ENCODE measurements at regions not wholly inside any gene's neighbourhood (a gene's known extent, or its start where the extent isn't known, plus 50 kb on each side); places are given as distances from the start of the nearest gene placed in this dataset.

DNA sequence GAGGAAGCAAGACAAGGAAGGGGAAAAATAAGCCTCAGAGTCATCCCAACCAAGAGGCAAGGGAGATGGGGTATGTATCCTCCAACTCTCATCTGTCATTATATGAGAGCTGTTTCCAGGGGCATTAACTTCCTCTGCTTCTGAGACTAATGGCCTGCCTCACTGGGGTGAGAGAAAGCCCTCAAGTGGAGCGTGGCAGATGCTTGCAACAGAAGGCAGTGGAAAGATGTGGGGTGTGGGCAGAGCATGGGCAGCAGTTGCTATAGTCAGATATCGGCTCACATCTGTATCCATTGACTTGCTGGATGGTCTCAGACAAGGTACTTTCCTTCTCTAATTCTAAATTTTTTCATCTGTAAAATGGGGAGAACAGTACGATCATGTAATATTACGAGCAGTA is 81.7 kb upstream of the PLCL2 start:
- TF ChIP-seq, protein P1, sequence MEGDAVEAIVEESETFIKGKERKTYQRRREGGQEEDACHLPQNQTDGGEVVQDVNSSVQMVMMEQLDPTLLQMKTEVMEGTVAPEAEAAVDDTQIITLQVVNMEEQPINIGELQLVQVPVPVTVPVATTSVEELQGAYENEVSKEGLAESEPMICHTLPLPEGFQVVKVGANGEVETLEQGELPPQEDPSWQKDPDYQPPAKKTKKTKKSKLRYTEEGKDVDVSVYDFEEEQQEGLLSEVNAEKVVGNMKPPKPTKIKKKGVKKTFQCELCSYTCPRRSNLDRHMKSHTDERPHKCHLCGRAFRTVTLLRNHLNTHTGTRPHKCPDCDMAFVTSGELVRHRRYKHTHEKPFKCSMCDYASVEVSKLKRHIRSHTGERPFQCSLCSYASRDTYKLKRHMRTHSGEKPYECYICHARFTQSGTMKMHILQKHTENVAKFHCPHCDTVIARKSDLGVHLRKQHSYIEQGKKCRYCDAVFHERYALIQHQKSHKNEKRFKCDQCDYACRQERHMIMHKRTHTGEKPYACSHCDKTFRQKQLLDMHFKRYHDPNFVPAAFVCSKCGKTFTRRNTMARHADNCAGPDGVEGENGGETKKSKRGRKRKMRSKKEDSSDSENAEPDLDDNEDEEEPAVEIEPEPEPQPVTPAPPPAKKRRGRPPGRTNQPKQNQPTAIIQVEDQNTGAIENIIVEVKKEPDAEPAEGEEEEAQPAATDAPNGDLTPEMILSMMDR (IDR thresholded peaks at IDR 0.05; ENCODE audit: borderline replicate concordance, insufficient read depth, low read depth, low read length) = no peak
- no peak overlapping the region for H3K4me3 ChIP-seq (ENCODE audit: low read depth, low read length)

DNA sequence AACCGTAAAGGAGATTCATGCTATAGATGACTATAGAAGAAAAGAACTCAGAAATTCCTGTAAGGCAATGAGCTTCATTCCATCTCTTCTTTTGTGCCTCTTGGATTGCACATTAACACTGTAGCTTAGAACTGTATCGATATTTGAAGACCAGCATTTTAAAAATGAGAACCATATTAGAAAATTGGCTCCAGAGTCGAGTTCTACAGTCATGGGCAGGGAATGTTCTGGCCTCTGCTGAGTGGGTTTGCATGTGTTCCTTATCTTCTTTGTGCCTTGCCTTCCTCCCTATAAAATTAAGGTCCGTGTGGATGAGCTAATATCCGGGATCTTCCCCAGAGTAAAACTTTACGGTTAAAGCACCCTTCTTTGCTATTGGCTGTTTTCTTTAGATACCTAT is 77.4 kb upstream of the PLCL2 start:
- TF ChIP-seq, protein P1 (IDR thresholded peaks at IDR 0.05; ENCODE audit: borderline replicate concordance, insufficient read depth, low read depth, low read length) = no peak

DNA sequence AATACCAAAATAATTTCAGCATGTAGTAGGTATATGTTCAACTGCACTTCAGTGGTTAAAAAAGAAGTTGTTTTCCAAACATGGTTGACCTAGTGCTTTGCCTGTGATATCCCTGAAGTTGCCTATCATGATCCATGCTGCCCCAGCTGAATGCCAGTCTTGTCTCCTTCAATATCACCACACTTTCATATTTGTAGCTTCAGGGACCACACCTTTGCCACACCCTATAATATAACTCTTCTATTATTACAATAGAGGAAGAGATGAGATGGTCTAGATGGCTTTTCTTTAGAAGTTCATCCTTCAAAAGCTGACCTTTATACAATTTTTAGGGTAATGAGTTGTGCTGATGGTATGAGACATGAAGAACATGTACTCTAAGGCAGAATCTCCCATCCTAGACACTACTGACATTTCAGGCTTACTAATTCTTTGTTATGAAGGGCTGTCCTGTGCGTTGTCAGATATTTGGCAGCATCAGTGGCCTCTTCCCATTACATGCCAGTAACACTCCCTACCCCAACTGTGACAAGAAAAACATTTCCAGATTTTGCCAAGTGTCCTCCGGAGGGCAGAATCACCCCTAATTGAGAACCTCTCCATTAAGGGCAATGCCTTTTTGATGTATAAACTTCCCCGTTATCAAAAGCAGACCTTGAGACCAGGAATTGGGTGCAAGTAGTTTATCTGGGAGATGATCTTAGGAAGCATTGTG is 76.2 kb upstream of the PLCL2 start:
- TF ChIP-seq, protein P1 (IDR thresholded peaks at IDR 0.05; ENCODE audit: borderline replicate concordance, insufficient read depth, low read depth, low read length) = no peak
- H3K4me3 ChIP-seq (ENCODE audit: low read depth, low read length) = no peak overlapping the region

More for the DNA sequence above, 77.4 kb upstream of the PLCL2 start:
- H3K4me3 ChIP-seq (ENCODE audit: low read depth, low read length) = no peak overlapping the region

DNA sequence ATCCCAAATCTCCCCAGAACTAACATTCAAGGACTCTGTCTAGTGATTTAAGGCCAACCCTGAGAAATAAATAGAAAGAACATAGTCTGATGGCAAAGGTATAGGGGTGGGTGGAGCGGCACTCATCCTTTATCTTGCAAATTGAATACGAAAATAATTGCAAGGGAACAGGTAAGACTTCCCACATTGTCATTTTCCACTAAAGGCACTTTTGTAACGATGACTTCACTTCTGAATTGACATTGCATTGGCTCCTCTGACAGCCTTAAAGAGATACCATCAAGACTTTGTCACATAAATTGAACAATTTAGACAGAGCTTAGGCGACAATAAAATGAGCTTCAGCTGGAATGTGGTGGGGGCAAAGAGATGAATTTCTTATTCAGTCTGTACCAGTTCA is 75.3 kb upstream of the PLCL2 start:
- H3K4me3 ChIP-seq (ENCODE audit: low read depth, low read length) = no peak overlapping the region
- TF ChIP-seq, protein P1 (IDR thresholded peaks at IDR 0.05; ENCODE audit: borderline replicate concordance, insufficient read depth, low read depth, low read length) = no peak

DNA sequence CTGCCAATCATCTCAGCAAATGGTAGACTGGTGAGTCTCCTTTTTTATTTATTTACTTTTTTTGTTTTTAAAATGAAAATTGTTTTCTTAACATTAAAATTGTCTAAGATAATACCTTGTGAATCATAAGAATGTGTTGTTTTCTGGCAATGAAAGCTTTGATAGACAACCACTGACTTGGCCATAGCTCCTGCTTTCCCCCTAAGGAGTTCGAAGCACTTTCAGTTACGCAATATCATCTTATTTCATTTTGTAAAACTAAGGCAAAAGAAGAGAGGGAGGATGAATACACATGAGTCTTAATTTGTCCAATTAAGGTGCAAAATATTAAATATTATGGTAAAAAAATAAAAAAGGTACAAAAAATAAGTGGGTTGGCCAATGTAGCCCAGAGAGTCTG is 74.8 kb upstream of the PLCL2 start:
- TF ChIP-seq, protein P1 (IDR thresholded peaks at IDR 0.05; ENCODE audit: borderline replicate concordance, insufficient read depth, low read depth, low read length) = no peak
- H3K4me3 ChIP-seq (ENCODE audit: low read depth, low read length) = no peak overlapping the region

DNA sequence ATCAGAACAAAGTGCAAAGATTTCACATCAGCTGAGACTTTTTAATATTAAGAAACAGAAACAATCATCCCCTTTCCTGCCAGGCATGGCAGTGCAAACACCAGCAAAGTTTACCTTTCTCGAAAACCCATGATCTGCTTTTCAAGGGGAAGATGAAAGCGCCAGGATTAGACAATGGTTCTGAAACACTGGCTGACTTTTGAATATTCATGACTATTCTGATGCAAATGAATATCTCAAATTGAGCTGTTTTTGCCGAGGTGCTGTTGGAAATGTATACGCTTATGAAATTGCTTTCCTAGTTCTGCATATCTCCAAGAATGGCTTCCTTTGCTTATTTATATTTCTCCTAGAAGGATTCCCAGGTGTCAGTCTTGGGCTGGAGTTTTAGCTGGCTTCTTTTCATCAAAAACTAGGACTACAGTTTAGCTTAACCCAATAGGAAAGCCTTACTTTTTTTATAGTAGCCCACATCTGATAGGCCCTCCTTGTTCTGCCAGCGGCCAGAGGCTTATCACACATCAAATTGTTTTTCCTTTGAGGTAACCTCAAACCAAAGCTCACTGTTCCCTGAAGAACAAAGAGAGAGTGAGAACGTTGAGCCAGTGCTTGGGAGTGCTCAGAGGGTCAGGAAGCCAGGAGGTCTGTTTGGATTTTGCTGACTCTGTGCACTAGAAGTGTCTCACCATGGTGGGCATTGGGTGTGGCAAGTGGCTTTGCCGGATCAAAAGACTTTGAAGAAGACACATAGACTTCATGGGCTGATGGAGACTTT is 74.0 kb upstream of the PLCL2 start:
- TF ChIP-seq, protein P1 (IDR thresholded peaks at IDR 0.05; ENCODE audit: borderline replicate concordance, insufficient read depth, low read depth, low read length) = no peak
- no peak overlapping the region for H3K4me3 ChIP-seq (ENCODE audit: low read depth, low read length)

DNA sequence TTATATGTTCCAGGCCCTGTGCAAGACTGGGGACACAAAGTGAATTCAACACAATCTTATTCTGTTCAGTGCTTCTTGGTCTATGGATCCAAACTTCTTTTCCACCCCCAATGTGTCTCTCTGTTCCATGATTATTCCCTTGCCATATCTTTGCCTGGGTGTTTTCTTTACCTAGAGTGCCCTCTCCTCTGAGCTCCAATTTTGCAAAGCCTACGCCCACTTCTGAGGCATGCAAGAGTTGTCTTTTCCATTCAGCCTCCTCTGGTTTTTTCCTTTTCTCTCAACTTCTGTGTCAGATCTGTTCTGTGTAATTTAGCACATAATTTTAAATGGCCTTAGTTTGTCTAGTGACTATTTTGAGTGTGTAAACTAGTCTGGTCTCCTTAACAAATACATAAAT is 72.8 kb upstream of the PLCL2 start:
- TF ChIP-seq, protein P1 (IDR thresholded peaks at IDR 0.05; ENCODE audit: borderline replicate concordance, insufficient read depth, low read depth, low read length) = no peak
- no peak overlapping the region for H3K4me3 ChIP-seq (ENCODE audit: low read depth, low read length)

Data from GM12875 (cell line).